ENCODE measurements at regions not wholly inside any gene's neighbourhood (a gene's known extent, or its start where the extent isn't known, plus 50 kb on each side); places are given as distances from the start of the nearest gene placed in this dataset.
"Not testable (repeated sequence)": the region's sequence is repeated elsewhere in the genome, so short reads cannot be mapped to it uniquely, and the experiment has no call there.

GRCh38 chr5:154702477-154702876 lies 52.7 kb upstream of the LARP1 start:
- Histone ChIP-seq H3K27ac (ENCODE audit: insufficient read depth, low read length, poor library complexity, severe bottlenecking) (no peak overlapping the region), H3K4me3 (ENCODE audit: insufficient read depth, low read depth, low read length, poor library complexity, severe bottlenecking) (no peak overlapping the region)
- DNase-seq = no peak

GRCh38 chr5:154701725-154702124 lies 53.5 kb upstream of the LARP1 start:
- not testable (repeated sequence) for H3K27ac ChIP-seq (ENCODE audit: insufficient read depth, low read length, poor library complexity, severe bottlenecking); H3K4me1 ChIP-seq (ENCODE audit: control insufficient read depth, insufficient read depth, low read length, poor library complexity, severe bottlenecking); H3K36me3 ChIP-seq (ENCODE audit: control insufficient read depth, insufficient read depth, low read length); H3K9me3 ChIP-seq (ENCODE audit: control insufficient read depth, low read length); DNase-seq; H3K4me3 ChIP-seq (ENCODE audit: insufficient read depth, low read depth, low read length, poor library complexity, severe bottlenecking); H3K27me3 ChIP-seq (replicated peaks; ENCODE audit: control insufficient read depth, insufficient read depth, low read length, poor library complexity, severe bottlenecking)

More at GRCh38 chr5:154702477-154702876, 52.7 kb upstream of the LARP1 start:
- Histone ChIP-seq H3K36me3 (ENCODE audit: control insufficient read depth, insufficient read depth, low read length) (no peaks in the 10 kb centered on the region), H3K27me3 (replicated peaks; ENCODE audit: control insufficient read depth, insufficient read depth, low read length, poor library complexity, severe bottlenecking) (no peaks in the 10 kb centered on the region), H3K4me1 (ENCODE audit: control insufficient read depth, insufficient read depth, low read length, poor library complexity, severe bottlenecking) (no peaks in the 10 kb centered on the region), H3K9me3 (ENCODE audit: control insufficient read depth, low read length) (no peaks in the 10 kb centered on the region)

GRCh38 chr5:154701181-154701580 lies 54.0 kb upstream of the LARP1 start:
- no peaks in the 10 kb centered on the region for H3K27me3 ChIP-seq (replicated peaks; ENCODE audit: control insufficient read depth, insufficient read depth, low read length, poor library complexity, severe bottlenecking)
- no peaks in the 10 kb centered on the region for H3K36me3 ChIP-seq (ENCODE audit: control insufficient read depth, insufficient read depth, low read length)
- no peaks in the 10 kb centered on the region for H3K9me3 ChIP-seq (ENCODE audit: control insufficient read depth, low read length)
- no peak for DNase-seq
- no peak overlapping the region for H3K27ac ChIP-seq (ENCODE audit: insufficient read depth, low read length, poor library complexity, severe bottlenecking)
- H3K4me3 ChIP-seq (ENCODE audit: insufficient read depth, low read depth, low read length, poor library complexity, severe bottlenecking) = no peak overlapping the region
- no peaks in the 10 kb centered on the region for H3K4me1 ChIP-seq (ENCODE audit: control insufficient read depth, insufficient read depth, low read length, poor library complexity, severe bottlenecking)

GRCh38 chr5:154700289-154700928 lies 54.8 kb upstream of the LARP1 start:
- H3K4me3 ChIP-seq (ENCODE audit: insufficient read depth, low read depth, low read length, poor library complexity, severe bottlenecking); H3K4me1 ChIP-seq (ENCODE audit: control insufficient read depth, insufficient read depth, low read length, poor library complexity, severe bottlenecking); H3K36me3 ChIP-seq (ENCODE audit: control insufficient read depth, insufficient read depth, low read length); DNase-seq; H3K27me3 ChIP-seq (replicated peaks; ENCODE audit: control insufficient read depth, insufficient read depth, low read length, poor library complexity, severe bottlenecking); H3K9me3 ChIP-seq (ENCODE audit: control insufficient read depth, low read length); H3K27ac ChIP-seq (ENCODE audit: insufficient read depth, low read length, poor library complexity, severe bottlenecking): not testable (repeated sequence)

- Histone ChIP-seq H3K36me3 (ENCODE audit: control insufficient read depth, insufficient read depth, low read length) (no peaks in the 10 kb centered on the region), H3K27me3 (replicated peaks; ENCODE audit: control insufficient read depth, insufficient read depth, low read length, poor library complexity, severe bottlenecking) (no peaks in the 10 kb centered on the region), H3K4me3 (ENCODE audit: insufficient read depth, low read depth, low read length, poor library complexity, severe bottlenecking) (no peak overlapping the region), H3K4me1 (ENCODE audit: control insufficient read depth, insufficient read depth, low read length, poor library complexity, severe bottlenecking) (no peaks in the 10 kb centered on the region), H3K9me3 (ENCODE audit: control insufficient read depth, low read length) (no peaks in the 10 kb centered on the region), H3K27ac (ENCODE audit: insufficient read depth, low read length, poor library complexity, severe bottlenecking) (no peak overlapping the region)
- no peak for DNase-seq
These were observed 56.4 kb upstream of the LARP1 start for GRCh38 chr5:154698763-154699162.

GRCh38 chr5:154697371-154697770 lies 57.8 kb upstream of the LARP1 start:
- DNase-seq = no peak
- H3K4me1 ChIP-seq (ENCODE audit: control insufficient read depth, insufficient read depth, low read length, poor library complexity, severe bottlenecking) = no peaks in the 10 kb centered on the region
- H3K27me3 ChIP-seq (replicated peaks; ENCODE audit: control insufficient read depth, insufficient read depth, low read length, poor library complexity, severe bottlenecking) = no peaks in the 10 kb centered on the region

GRCh38 chr5:154696891-154697290 lies 58.3 kb upstream of the LARP1 start:
- Histone ChIP-seq H3K4me1 (ENCODE audit: control insufficient read depth, insufficient read depth, low read length, poor library complexity, severe bottlenecking) (no peaks in the 10 kb centered on the region), H3K4me3 (ENCODE audit: insufficient read depth, low read depth, low read length, poor library complexity, severe bottlenecking) (no peak overlapping the region), H3K27ac (ENCODE audit: insufficient read depth, low read length, poor library complexity, severe bottlenecking) (no peak overlapping the region), H3K36me3 (ENCODE audit: control insufficient read depth, insufficient read depth, low read length) (no peaks in the 10 kb centered on the region), H3K9me3 (ENCODE audit: control insufficient read depth, low read length) (no peaks in the 10 kb centered on the region), H3K27me3 (replicated peaks; ENCODE audit: control insufficient read depth, insufficient read depth, low read length, poor library complexity, severe bottlenecking) (no peaks in the 10 kb centered on the region)
- DNase-seq = no peak

More at GRCh38 chr5:154697371-154697770, 57.8 kb upstream of the LARP1 start:
- H3K36me3 ChIP-seq (ENCODE audit: control insufficient read depth, insufficient read depth, low read length) = no peaks in the 10 kb centered on the region
- no peak overlapping the region for H3K4me3 ChIP-seq (ENCODE audit: insufficient read depth, low read depth, low read length, poor library complexity, severe bottlenecking)
- no peak overlapping the region for H3K27ac ChIP-seq (ENCODE audit: insufficient read depth, low read length, poor library complexity, severe bottlenecking)
- H3K9me3 ChIP-seq (ENCODE audit: control insufficient read depth, low read length) = no peaks in the 10 kb centered on the region

GRCh38 chr5:154694159-154694558 lies 61.0 kb upstream of the LARP1 start:
- no peaks in the 10 kb centered on the region for H3K27me3 ChIP-seq (replicated peaks; ENCODE audit: control insufficient read depth, insufficient read depth, low read length, poor library complexity, severe bottlenecking)
- H3K4me3 ChIP-seq (ENCODE audit: insufficient read depth, low read depth, low read length, poor library complexity, severe bottlenecking) = no peak overlapping the region
- H3K36me3 ChIP-seq (ENCODE audit: control insufficient read depth, insufficient read depth, low read length) = no peaks in the 10 kb centered on the region
- no peaks in the 10 kb centered on the region for H3K9me3 ChIP-seq (ENCODE audit: control insufficient read depth, low read length)
- DNase-seq = no peak
- H3K4me1 ChIP-seq (ENCODE audit: control insufficient read depth, insufficient read depth, low read length, poor library complexity, severe bottlenecking) = no peaks in the 10 kb centered on the region
- no peak overlapping the region for H3K27ac ChIP-seq (ENCODE audit: insufficient read depth, low read length, poor library complexity, severe bottlenecking)

GRCh38 chr5:154690488-154690887 lies 64.7 kb upstream of the LARP1 start:
- Histone ChIP-seq H3K9me3 (ENCODE audit: control insufficient read depth, low read length) (no peaks in the 10 kb centered on the region), H3K36me3 (ENCODE audit: control insufficient read depth, insufficient read depth, low read length) (no peaks in the 10 kb centered on the region), H3K4me3 (ENCODE audit: insufficient read depth, low read depth, low read length, poor library complexity, severe bottlenecking) (no peak overlapping the region), H3K27me3 (replicated peaks; ENCODE audit: control insufficient read depth, insufficient read depth, low read length, poor library complexity, severe bottlenecking) (no peaks in the 10 kb centered on the region), H3K4me1 (ENCODE audit: control insufficient read depth, insufficient read depth, low read length, poor library complexity, severe bottlenecking) (no peaks in the 10 kb centered on the region), H3K27ac (ENCODE audit: insufficient read depth, low read length, poor library complexity, severe bottlenecking) (no peak overlapping the region)
- DNase-seq = no peak

- Histone ChIP-seq H3K36me3 (ENCODE audit: control insufficient read depth, insufficient read depth, low read length) (no peaks in the 10 kb centered on the region), H3K4me3 (ENCODE audit: insufficient read depth, low read depth, low read length, poor library complexity, severe bottlenecking) (no peak overlapping the region), H3K9me3 (ENCODE audit: control insufficient read depth, low read length) (no peaks in the 10 kb centered on the region), H3K27me3 (replicated peaks; ENCODE audit: control insufficient read depth, insufficient read depth, low read length, poor library complexity, severe bottlenecking) (no peaks in the 10 kb centered on the region), H3K27ac (ENCODE audit: insufficient read depth, low read length, poor library complexity, severe bottlenecking) (no peak overlapping the region), H3K4me1 (ENCODE audit: control insufficient read depth, insufficient read depth, low read length, poor library complexity, severe bottlenecking) (peaks cover 6% of the 10 kb centered on the region)
- no peak for DNase-seq
These were observed 68.7 kb upstream of the LARP1 start for GRCh38 chr5:154686490-154686889.
